Large intestine (tissue), 3 donors: ENCODE measurements at regions not wholly inside any gene's neighbourhood (a gene's known extent, or its start where the extent isn't known, plus 50 kb on each side); places are given as distances from the start of the nearest gene placed in this dataset.

ENCODE experiments used
- DNase-seq, 2 donors: peaks; one replicate each; pipeline versions ENCODE4 v3.0.0 to v3.0.0-alpha.2; 2013
- H3K27ac ChIP-seq: one replicate; pipeline ENCODE4 v1.5.1; 2013; ENCODE audit warnings: low read length
- H3K27me3 ChIP-seq: 2 replicates; pipeline ENCODE4 v1.6.1; 2013; ENCODE audit warnings: low read length; ENCODE audit not compliant: control insufficient read depth, insufficient read depth
- H3K36me3 ChIP-seq: 2 replicates; pipeline ENCODE4 v1.6.1; 2013; ENCODE audit warnings: low read length; ENCODE audit not compliant: control insufficient read depth, insufficient read depth
- H3K4me1 ChIP-seq: one replicate; pipeline ENCODE4 v1.6.1; 2013; ENCODE audit warnings: low read length; ENCODE audit not compliant: control insufficient read depth, insufficient read depth
- H3K4me3 ChIP-seq: one replicate; pipeline ENCODE4 v1.5.1; 2013; ENCODE audit warnings: low read length
- H3K9me3 ChIP-seq: one replicate; pipeline ENCODE4 v1.6.1; 2013; ENCODE audit warnings: mild to moderate bottlenecking, low read depth, low read length, moderate library complexity; ENCODE audit not compliant: control insufficient read depth
- WGBS: methylation state at CpG from one replicate; pipeline ENCODE4 v1.1.5; 2013; ENCODE audit warnings: low lambda C conversion rate; ENCODE audit not compliant: insufficient coverage; 5-methylcytosine and 5-hydroxymethylcytosine counted together

DNA sequence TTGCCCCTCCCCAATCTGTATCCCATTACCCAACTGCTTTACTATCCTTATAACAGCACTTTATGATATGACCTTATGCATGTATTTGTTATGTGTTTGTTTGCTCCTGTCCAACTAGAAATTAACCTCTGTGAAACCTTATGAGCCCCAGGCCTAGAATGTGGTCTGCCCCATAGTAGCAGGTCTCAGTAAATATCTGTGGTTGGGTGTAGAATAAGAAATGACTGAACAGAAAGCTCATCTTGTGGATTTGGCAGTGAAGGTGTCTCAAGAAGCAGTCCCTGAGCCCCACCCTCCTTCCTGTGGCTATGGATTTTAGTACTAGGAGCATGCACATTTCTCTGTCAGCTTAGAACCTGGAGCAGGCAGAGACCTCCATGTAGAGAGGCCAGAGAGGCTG is 229.0 kb upstream of the LCORL start:
- no peak for DNase-seq
- Histone ChIP-seq H3K27ac (no peak overlapping the region), H3K4me1 (no peaks in the 10 kb centered on the region), H3K4me3 (no peak overlapping the region), H3K36me3 (no peaks in the 10 kb centered on the region), H3K27me3 (no peaks in the 10 kb centered on the region), H3K9me3 (no peaks in the 10 kb centered on the region)

GRCh38 chr4:18248611-18249010 is 227.1 kb upstream of the LCORL start:
- no peaks in the 10 kb centered on the region for H3K9me3 ChIP-seq
- H3K4me1 ChIP-seq: no peaks in the 10 kb centered on the region
- no peak for DNase-seq
- WGBS: no CpG with 5 or more reads among the region's 2 CpGs
- H3K36me3 ChIP-seq: no peaks in the 10 kb centered on the region
- H3K27me3 ChIP-seq: no peaks in the 10 kb centered on the region
- H3K4me3 ChIP-seq: no peak overlapping the region
- H3K27ac ChIP-seq: no peak overlapping the region

GRCh38 chr4:18247189-18247588 is 225.6 kb upstream of the LCORL start:
- no peak overlapping the region for H3K27ac ChIP-seq
- H3K4me3 ChIP-seq: no peak overlapping the region
- no peaks in the 10 kb centered on the region for H3K9me3 ChIP-seq
- H3K36me3 ChIP-seq: no peaks in the 10 kb centered on the region
- H3K27me3 ChIP-seq: no peaks in the 10 kb centered on the region
- WGBS: 80% methylated on average over 1 of the region's 4 CpGs
- DNase-seq: no peak
- no peaks in the 10 kb centered on the region for H3K4me1 ChIP-seq

- Histone ChIP-seq H3K27me3 (no peaks in the 10 kb centered on the region), H3K27ac (no peak overlapping the region), H3K9me3 (no peaks in the 10 kb centered on the region), H3K4me3 (no peak overlapping the region), H3K4me1 (no peaks in the 10 kb centered on the region), H3K36me3 (no peaks in the 10 kb centered on the region)
- WGBS: no CpG with 5 or more reads among the region's 5 CpGs
- no peak for DNase-seq
These were observed 221.6 kb upstream of the LCORL start for GRCh38 chr4:18242919-18243693.

DNA sequence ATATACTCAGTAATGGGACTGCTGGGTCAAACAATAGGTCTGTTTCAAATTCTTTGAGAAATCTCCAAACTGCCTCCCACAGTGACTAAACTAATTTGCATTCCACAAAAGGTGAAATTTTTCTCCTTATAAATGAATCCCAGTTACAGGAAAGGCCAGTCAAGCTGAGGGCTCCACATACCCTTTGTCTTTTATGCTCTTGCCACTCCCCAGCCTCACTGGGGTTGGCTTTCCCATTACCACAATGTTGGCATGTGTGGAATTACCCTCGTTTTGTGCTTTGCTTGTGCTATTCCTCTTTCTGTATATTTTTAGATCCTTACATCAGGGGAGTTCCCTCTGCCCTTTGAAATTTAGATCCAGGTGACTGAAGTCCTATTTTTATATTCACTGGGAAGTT is 220.2 kb upstream of the LCORL start:
- DNase-seq: no peak
- no peaks in the 10 kb centered on the region for H3K27me3 ChIP-seq
- H3K9me3 ChIP-seq: no peaks in the 10 kb centered on the region
- no peaks in the 10 kb centered on the region for H3K36me3 ChIP-seq
- no peak overlapping the region for H3K4me3 ChIP-seq
- WGBS: 80% methylated on average over 1 of the region's 1 CpG
- no peak overlapping the region for H3K27ac ChIP-seq
- no peaks in the 10 kb centered on the region for H3K4me1 ChIP-seq

DNA sequence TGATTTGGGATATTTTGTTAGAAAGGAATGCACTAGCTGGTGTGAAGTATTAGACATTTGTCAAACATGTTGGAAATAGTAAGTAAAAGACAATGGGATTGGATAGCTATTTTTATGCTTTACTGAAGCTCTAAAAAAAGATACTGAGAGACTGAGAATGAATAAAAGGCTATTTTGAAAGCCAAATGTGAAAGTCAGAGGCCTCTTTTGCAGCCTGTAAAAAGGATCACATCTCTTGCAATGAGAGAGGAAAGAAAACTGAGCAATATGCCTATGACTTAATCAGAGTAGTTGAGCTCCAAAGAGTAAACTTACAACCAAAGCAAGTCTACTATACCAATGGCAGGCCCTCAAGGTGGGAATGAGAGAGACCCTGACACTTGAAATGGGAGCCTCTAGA is 212.6 kb upstream of the LCORL start:
- Histone ChIP-seq H3K4me1 (no peaks in the 10 kb centered on the region), H3K36me3 (no peaks in the 10 kb centered on the region), H3K27ac (no peak overlapping the region), H3K27me3 (no peaks in the 10 kb centered on the region), H3K9me3 (peaks cover 6% of the 10 kb centered on the region), H3K4me3 (no peak overlapping the region)
- DNase-seq: no peak

DNA sequence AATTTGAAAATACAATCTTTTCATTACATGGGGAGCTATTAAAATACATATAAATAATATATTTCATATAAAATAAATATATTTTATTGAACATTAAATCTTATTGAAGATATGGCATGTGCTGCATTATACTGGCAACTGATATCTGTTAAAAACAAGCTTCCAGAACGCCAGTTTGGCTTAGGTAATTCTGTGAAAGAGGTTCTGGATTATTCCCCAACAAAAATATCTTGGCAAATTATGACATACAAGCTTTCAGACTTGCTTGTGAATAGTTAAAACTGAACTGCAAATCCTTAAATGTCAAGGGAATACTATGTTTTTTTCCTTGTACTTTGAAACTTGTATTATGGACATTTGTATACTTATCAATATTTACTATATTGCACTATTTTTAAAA is 210.2 kb upstream of the LCORL start:
- Histone ChIP-seq H3K9me3 (peaks cover 6% of the 10 kb centered on the region), H3K27me3 (no peaks in the 10 kb centered on the region), H3K36me3 (no peaks in the 10 kb centered on the region), H3K27ac (no peak overlapping the region), H3K4me1 (no peaks in the 10 kb centered on the region), H3K4me3 (no peak overlapping the region)
- no peak for DNase-seq
- 83% methylated on average over 1 of the region's 1 CpG for WGBS

DNA sequence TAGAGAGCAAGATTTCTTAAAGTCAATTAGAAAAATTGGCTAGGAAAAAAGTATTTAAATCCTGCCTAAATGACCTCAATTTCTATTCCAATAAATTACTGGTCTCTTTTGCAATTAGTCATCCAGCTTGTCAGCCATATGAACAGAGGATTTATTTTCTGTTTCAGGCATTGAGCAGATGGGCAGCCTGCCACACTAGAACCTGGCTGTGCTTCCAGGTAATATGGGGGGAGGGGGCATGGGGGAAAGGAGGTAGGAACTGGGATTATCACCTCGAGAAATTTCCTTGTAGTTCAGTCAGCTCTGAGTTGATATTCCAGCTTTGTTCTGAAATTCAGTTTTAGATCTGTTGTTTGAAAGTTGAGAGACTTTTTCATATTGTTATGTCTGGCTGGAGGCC is 206.3 kb upstream of the LCORL start:
- H3K4me3 ChIP-seq: no peak overlapping the region
- no peaks in the 10 kb centered on the region for H3K9me3 ChIP-seq
- no peaks in the 10 kb centered on the region for H3K4me1 ChIP-seq
- no peaks in the 10 kb centered on the region for H3K27me3 ChIP-seq
- no peaks in the 10 kb centered on the region for H3K36me3 ChIP-seq
- no CpG with 5 or more reads among the region's 1 CpG for WGBS
- DNase-seq: no peak
- no peak overlapping the region for H3K27ac ChIP-seq

DNA sequence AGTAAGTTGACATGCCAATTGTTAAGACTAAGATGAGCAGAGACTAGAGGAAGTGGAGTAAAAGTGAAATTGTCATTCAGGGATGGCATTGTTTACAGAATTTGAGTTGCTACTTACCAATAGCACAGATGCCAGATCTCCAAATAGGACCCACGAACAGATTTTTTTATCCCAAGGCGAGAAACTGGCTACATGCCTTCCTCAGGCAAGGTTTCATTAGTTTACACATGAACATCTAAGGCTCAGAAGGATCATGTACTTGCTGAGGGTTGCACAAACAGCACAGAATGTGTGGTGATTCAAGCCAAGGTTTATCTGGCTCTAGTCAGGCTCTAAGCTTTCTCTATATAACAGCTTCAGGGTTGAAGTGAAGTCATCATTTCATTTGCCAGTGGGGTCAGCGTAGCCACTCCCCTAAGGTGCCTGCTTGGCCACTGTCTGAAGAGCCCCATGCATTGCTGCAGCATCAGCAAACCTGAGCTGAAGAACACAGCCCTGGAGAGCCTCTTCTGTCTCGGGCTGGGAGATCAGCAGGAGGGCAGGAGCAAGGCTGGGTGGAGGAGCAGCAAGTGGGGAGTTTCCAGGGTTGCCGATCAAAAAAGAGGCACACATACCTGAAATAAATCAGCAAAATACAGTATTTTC is 193.0 kb upstream of the LCORL start:
- H3K4me3 ChIP-seq: no peak overlapping the region
- WGBS: 60% methylated on average over 1 of the region's 5 CpGs
- no peaks in the 10 kb centered on the region for H3K9me3 ChIP-seq
- no peak overlapping the region for H3K27ac ChIP-seq
- H3K36me3 ChIP-seq: no peaks in the 10 kb centered on the region
- no peak for DNase-seq
- no peaks in the 10 kb centered on the region for H3K27me3 ChIP-seq
- no peaks in the 10 kb centered on the region for H3K4me1 ChIP-seq

DNA sequence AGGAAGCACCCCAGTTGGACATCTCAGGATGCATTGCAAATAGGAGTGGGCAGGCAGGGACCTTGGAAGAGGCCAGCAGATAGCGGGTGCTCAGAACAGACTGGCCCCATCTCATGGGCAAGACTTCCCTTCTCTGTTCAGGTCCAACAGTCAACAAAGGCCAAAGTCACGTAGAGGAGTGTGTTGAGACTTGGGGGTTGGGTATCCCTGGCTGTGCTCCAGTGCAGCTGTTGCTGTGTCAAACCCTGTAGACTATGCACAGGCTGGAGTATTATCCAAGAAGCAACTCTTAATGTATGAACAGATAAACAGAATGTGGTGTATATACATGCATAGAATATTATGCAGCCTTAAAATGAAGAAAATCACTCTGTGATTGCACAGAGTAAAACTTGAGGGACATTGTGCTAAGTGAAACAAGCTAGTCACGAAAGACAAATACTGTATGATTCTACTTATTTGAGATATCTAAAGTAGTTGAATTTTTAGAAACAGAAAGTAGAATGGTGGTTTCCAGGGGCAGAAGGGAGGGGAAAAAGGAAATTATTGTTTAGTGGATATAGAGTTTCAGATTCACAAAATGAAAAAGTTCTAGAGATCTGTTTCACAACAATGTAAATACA is 192.1 kb upstream of the LCORL start:
- no peaks in the 10 kb centered on the region for H3K4me1 ChIP-seq
- H3K4me3 ChIP-seq: no peak overlapping the region
- no peak overlapping the region for H3K27ac ChIP-seq
- DNase-seq: no peak
- WGBS: no CpG with 5 or more reads among the region's 3 CpGs
- H3K27me3 ChIP-seq: no peaks in the 10 kb centered on the region
- no peaks in the 10 kb centered on the region for H3K9me3 ChIP-seq
- H3K36me3 ChIP-seq: no peaks in the 10 kb centered on the region

- Histone ChIP-seq H3K36me3 (no peaks in the 10 kb centered on the region), H3K4me3 (no peak overlapping the region), H3K4me1 (no peaks in the 10 kb centered on the region), H3K9me3 (no peaks in the 10 kb centered on the region), H3K27ac (no peak overlapping the region), H3K27me3 (no peaks in the 10 kb centered on the region)
- DNase-seq: no peak
These were observed 187.9 kb upstream of the LCORL start for GRCh38 chr4:18209448-18209847.
